K562 (cell line): ENCODE measurements at regions not wholly inside any gene's neighbourhood (a gene's known extent, or its start where the extent isn't known, plus 50 kb on each side); places are given as distances from the start of the nearest gene placed in this dataset.

Experiments
- CBX3 ChIP-seq, 2 experiments: IDR thresholded peaks; 1 replicate in 1 of 2; 2 replicates in 1 of 2; pipeline ENCODE4 v1.6.1; 2012; ENCODE audit warnings: inconsistent platforms in 2 of 2, low read length in 2 of 2, borderline replicate concordance in 1 of 2, control low read depth in 1 of 2
- HCFC1 ChIP-seq: IDR thresholded peaks from 2 replicates; pipeline ENCODE4 v1.6.1; 2012; ENCODE audit warnings: low read depth, low read length, improper control_type of control experiment
- MCM7 ChIP-seq, 2 experiments: fragments of 450-650 bp; IDR thresholded peaks; 2 replicates each; pipeline ENCODE4 v1.6.1; 2016 to 2018
- MED1 ChIP-seq: sonication (generic); formaldehyde crosslinking; IDR thresholded peaks from 2 replicates; pipeline ENCODE4 v1.8.1; 2023; ENCODE audit warnings: missing genetic modification reagents, borderline replicate concordance
- MTF1 ChIP-seq: fragments of 250-450 bp; sonication (Bioruptor Pico); IDR thresholded peaks from 2 replicates; pipeline ENCODE4 v1.9.0; 2021; ENCODE audit warnings: moderate library complexity, mild to moderate bottlenecking, inconsistent platforms, borderline replicate concordance
- NCOR1 ChIP-seq: fragments of 450-650 bp; IDR thresholded peaks from 2 replicates; pipeline ENCODE4 v1.6.1; 2016; ENCODE audit warnings: mild to moderate bottlenecking, moderate library complexity
- NFYB ChIP-seq: IDR thresholded peaks from 2 replicates; pipeline ENCODE4 v1.6.1; 2011; ENCODE audit warnings: mild to moderate bottlenecking, moderate library complexity; ENCODE audit not compliant: insufficient read length; ENCODE audit errors: extremely low read depth
- PCBP2 ChIP-seq: fragments of 200-400 bp; formaldehyde crosslinking; IDR thresholded peaks from 2 replicates; pipeline ENCODE4 v1.6.1; 2018; ENCODE audit warnings: low read length, low read depth, mild to moderate bottlenecking, moderate library complexity; ENCODE audit not compliant: poor library complexity, severe bottlenecking
- RAD51 ChIP-seq: fragments of 450-650 bp; IDR thresholded peaks from 2 replicates; pipeline ENCODE4 v1.7.1; 2016; ENCODE audit warnings: low read depth, mild to moderate bottlenecking, borderline replicate concordance
- RBM25 ChIP-seq: fragments of 200-400 bp; formaldehyde crosslinking; IDR thresholded peaks from 2 replicates; pipeline ENCODE4 v1.6.1; 2018; ENCODE audit warnings: low read length, low read depth, moderate library complexity; ENCODE audit not compliant: severe bottlenecking
- SNAPC5 ChIP-seq: fragments of 250-450 bp; sonication (Bioruptor Pico); IDR thresholded peaks from 2 replicates; pipeline ENCODE4 v1.8.0; 2021; ENCODE audit warnings: moderate library complexity, mild to moderate bottlenecking, inconsistent platforms
- SREBF1 ChIP-seq: fragments of 150-350 bp; IDR thresholded peaks from 2 replicates; pipeline ENCODE4 v1.6.1; 2014; ENCODE audit warnings: antibody characterized with exemption, low read depth, low read length, borderline replicate concordance
- STAT5B ChIP-seq: fragments of 250-450 bp; sonication (Bioruptor Pico); IDR thresholded peaks from 2 replicates; pipeline ENCODE4 v1.8.0; 2021; ENCODE audit warnings: mild to moderate bottlenecking, inconsistent platforms
- TAF9B ChIP-seq: fragments of 450-650 bp; IDR thresholded peaks from 2 replicates; pipeline ENCODE4 v1.6.1; 2018; ENCODE audit warnings: mild to moderate bottlenecking; ENCODE audit not compliant: partially characterized antibody
- TARDBP ChIP-seq: fragments of 450-650 bp; IDR thresholded peaks from 2 replicates; pipeline ENCODE4 v1.6.1; 2016
- USF2 ChIP-seq: sonication (generic); formaldehyde crosslinking; IDR thresholded peaks from 2 replicates; pipeline ENCODE4 v1.5.0; 2020; ENCODE audit warnings: missing genetic modification reagents
- YY1 ChIP-seq, 3 experiments: IDR thresholded peaks; 2 replicates each; pipeline ENCODE4 v1.6.1; 2011; ENCODE audit warnings: low read length in 2 of 3, mild to moderate bottlenecking in 2 of 3, moderate library complexity in 2 of 3, borderline replicate concordance in 1 of 3, control low read depth in 1 of 3, low read depth in 1 of 3; ENCODE audit not compliant: insufficient read depth in 3 of 3, insufficient replicate concordance in 2 of 3, control insufficient read depth in 1 of 3, insufficient read length in 1 of 3; ENCODE audit errors: extremely low read depth in 1 of 3
- ZC3H8 ChIP-seq: fragments of 450-650 bp; IDR thresholded peaks from 2 replicates; pipeline ENCODE4 v1.6.1; 2017
- ZFP36 ChIP-seq: fragments of 150-350 bp; IDR thresholded peaks from 2 replicates; pipeline ENCODE4 v1.6.1; 2018; ENCODE audit warnings: low read length, low read depth; ENCODE audit not compliant: partially characterized antibody
- ZNF212 ChIP-seq: fragments of 450-650 bp; formaldehyde crosslinking; IDR thresholded peaks from 2 replicates; pipeline ENCODE4 v1.4.0; 2020; ENCODE audit warnings: mild to moderate bottlenecking
- ZNF224 ChIP-seq: sonication (generic); formaldehyde crosslinking; IDR thresholded peaks from 2 replicates; pipeline ENCODE4 v1.8.0; 2022; ENCODE audit warnings: mild to moderate bottlenecking, missing genetic modification reagents
- ZNF3 ChIP-seq: fragments of 250-450 bp; sonication (Bioruptor Pico); IDR thresholded peaks from 2 replicates; pipeline ENCODE4 v1.5.0; 2021; ENCODE audit warnings: mild to moderate bottlenecking, moderate library complexity
- ZNF696 ChIP-seq: fragments of 250-450 bp; sonication (Bioruptor Pico); conservative IDR thresholded peaks from 2 replicates; pipeline ENCODE4 v1.4.0; 2020; ENCODE audit warnings: mild to moderate bottlenecking, moderate library complexity
- TF ChIP-seq, protein P1 (sequence below): fragments of 250-450 bp; sonication (Bioruptor Pico); IDR thresholded peaks from 2 replicates; pipeline ENCODE4 v1.6.1; 2021; ENCODE audit warnings: mild to moderate bottlenecking
- TF ChIP-seq, protein P2 (sequence below): sonication (generic); formaldehyde crosslinking; IDR thresholded peaks from 2 replicates; pipeline ENCODE4 v1.9.0; 2022; ENCODE audit warnings: mild to moderate bottlenecking, missing genetic modification reagents
- TF ChIP-seq, protein P3 (sequence below): IDR thresholded peaks from 2 replicates; pipeline ENCODE4 v1.6.1; 2016; ENCODE audit warnings: missing genetic modification characterization, missing compliant biosample characterization

DNA sequence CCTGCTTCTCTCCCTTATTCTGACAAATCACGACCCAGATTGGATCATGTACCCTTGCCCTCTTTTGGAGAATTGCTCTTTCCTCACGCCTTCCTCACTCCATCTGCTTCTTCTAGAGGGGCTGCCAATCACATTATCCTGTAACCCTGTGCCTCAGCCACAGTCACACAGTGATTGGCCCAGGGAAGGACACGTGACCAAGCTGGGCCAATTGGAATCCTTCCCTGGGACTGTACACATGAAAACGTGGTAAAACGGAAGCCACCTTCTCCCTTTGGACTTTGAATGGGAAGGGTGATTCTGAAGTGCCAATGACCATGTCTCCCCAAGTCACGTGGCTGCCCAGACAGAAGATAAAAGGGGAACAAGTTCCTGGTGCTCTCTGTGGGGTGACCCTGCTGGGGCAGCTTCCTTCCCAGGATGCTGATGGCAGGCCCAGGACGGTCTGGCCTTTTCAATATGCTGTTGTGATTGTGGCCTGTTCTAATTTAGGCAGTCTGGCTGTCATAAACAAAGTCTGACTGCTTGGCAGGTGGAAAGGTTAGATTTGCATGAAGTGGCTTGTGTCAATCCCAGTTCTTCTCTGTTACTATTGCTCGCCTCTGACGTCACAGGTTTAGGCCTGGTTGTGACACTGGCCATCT, 92.9 kb downstream of the UBIAD1 start (continued):
- no peak for TF ChIP-seq YY1 (IDR thresholded peaks at IDR 0.05; ENCODE audit: borderline replicate concordance in 1 of 3, control insufficient read depth in 1 of 3, extremely low read depth in 1 of 3, insufficient read depth in 3 of 3, insufficient read length in 1 of 3, insufficient replicate concordance in 2 of 3, low read depth in 1 of 3, low read length in 2 of 3)
- TF ChIP-seq ZNF224 (CRISPR knock-in tag) = no peak
- TF ChIP-seq ZFP36 = no peak
- no peak for TF ChIP-seq TARDBP
- no peak for TF ChIP-seq TAF9B
- no peak for TF ChIP-seq PCBP2
- no peak for TF ChIP-seq SREBF1
- no peak for TF ChIP-seq ZNF696 (CRISPR knock-in tag)
- TF ChIP-seq, protein P1, sequence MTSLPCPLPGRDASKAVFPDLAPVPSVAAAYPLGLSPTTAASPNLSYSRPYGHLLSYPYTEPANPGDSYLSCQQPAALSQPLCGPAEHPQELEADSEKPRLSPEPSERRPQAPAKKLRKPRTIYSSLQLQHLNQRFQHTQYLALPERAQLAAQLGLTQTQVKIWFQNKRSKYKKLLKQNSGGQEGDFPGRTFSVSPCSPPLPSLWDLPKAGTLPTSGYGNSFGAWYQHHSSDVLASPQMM (CRISPR knock-in tag) = no peak
- TF ChIP-seq ZC3H8 = no peak
- TF ChIP-seq, protein P2, sequence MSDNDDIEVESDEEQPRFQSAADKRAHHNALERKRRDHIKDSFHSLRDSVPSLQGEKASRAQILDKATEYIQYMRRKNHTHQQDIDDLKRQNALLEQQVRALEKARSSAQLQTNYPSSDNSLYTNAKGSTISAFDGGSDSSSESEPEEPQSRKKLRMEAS (CRISPR knock-in tag) = peak; percentile 26; the same call in 1 of the 2 replicates
- TF ChIP-seq NCOR1 = no peak
- no peak for TF ChIP-seq STAT5B (CRISPR knock-in tag)
- no peak for TF ChIP-seq MED1 (CRISPR knock-in tag)
- no peak for TF ChIP-seq ZNF212
- peak; percentile 85 for TF ChIP-seq USF2 (CRISPR knock-in tag)
- TF ChIP-seq MTF1 (CRISPR knock-in tag) = no peak
- TF ChIP-seq NFYB = peak; percentile 74
- TF ChIP-seq RAD51 = peak; percentile 81; the same call in 1 of the 2 replicates
- no peak for TF ChIP-seq SNAPC5 (CRISPR knock-in tag)
- TF ChIP-seq, protein P3, sequence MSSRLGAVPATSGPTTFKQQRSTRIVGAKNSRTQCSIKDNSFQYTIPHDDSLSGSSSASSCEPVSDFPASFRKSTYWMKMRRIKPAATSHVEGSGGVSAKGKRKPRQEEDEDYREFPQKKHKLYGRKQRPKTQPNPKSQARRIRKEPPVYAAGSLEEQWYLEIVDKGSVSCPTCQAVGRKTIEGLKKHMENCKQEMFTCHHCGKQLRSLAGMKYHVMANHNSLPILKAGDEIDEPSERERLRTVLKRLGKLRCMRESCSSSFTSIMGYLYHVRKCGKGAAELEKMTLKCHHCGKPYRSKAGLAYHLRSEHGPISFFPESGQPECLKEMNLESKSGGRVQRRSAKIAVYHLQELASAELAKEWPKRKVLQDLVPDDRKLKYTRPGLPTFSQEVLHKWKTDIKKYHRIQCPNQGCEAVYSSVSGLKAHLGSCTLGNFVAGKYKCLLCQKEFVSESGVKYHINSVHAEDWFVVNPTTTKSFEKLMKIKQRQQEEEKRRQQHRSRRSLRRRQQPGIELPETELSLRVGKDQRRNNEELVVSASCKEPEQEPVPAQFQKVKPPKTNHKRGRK = no peak
- peak in 1 of 2 experiments; percentile 81; a peak in 2 of 3 replicates for TF ChIP-seq CBX3 (IDR thresholded peaks at IDR 0.05; ENCODE audit: borderline replicate concordance in 1 of 2, low read length in 2 of 2)
- peak; percentile 36 for TF ChIP-seq RBM25
- TF ChIP-seq MCM7 (IDR thresholded peaks at IDR 0.05) = no peak
- TF ChIP-seq HCFC1 = no peak
- TF ChIP-seq ZNF3 (CRISPR knock-in tag) = no peak
